Lower leg skin (tissue), 4 donors: ENCODE measurements at regions not wholly inside any gene's neighbourhood (a gene's known extent, or its start where the extent isn't known, plus 50 kb on each side); places are given as distances from the start of the nearest gene placed in this dataset.
A peak's percentile ranks its signal among the peaks of the same experiment; 100 is the strongest.

ENCODE experiments used
- DNase-seq, 2 donors: peaks; one replicate each; pipeline ENCODE4 v3.0.0-alpha.2; 2019; ENCODE audit warnings: low spot score in 2 of 2
- H3K4me3 ChIP-seq: fragments of 200-600 bp; sonication (generic); 2 replicates; pipeline ENCODE4 v1.5.1; 2017; ENCODE audit warnings: mild to moderate bottlenecking, low read depth; ENCODE audit not compliant: poor library complexity, severe bottlenecking
- POLR2A ChIP-seq, 2 donors: fragments of 450-650 bp; IDR thresholded peaks; one replicate each; pipeline ENCODE4 v1.6.1; 2016 to 2017; ENCODE audit warnings: antibody characterized with exemption in 2 of 2, mild to moderate bottlenecking in 1 of 2, moderate library complexity in 1 of 2
- WGBS, 2 donors: methylation state at CpG; one replicate each; pipeline ENCODE4 v1.1.5; 2018; 5-methylcytosine and 5-hydroxymethylcytosine counted together
- intact Hi-C: fragments of 100-400 bp; cut with DNase I; formaldehyde crosslinking; loops from one replicate; pipeline ENCODE4 v1.15.0; 2023; ENCODE audit warnings: low total_unique reads
- TF ChIP-seq, protein P1 (sequence below), 3 donors: fragments of 450-650 bp; IDR thresholded peaks; one replicate each; pipeline ENCODE4 v1.5.1; 2016; ENCODE audit warnings: antibody characterized with exemption in 3 of 3, mild to moderate bottlenecking in 3 of 3, moderate library complexity in 2 of 3

DNA sequence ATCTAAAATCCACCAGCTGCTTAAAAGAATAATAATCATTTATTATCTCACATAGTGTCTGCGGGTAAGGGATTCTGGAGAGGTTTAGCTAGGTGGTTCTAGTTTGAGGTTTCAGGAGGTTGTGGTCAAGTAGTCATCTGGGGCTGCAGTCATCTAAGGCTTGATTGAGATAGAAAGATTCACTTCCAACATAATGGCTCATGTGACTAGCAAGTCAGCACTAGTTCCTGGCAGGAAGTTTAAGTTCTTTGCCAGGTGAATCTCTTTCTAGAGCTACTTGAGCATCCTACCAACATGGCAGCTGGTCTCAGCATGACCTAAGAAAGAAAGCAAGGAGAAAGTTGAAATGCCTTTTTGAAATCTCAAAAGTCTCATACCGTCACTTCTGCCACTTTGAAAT is 128.8 kb downstream of the EDN1 start:
- no peak for DNase-seq
- TF ChIP-seq POLR2A (IDR thresholded peaks at IDR 0.05), result no peak
- TF ChIP-seq, protein P1, sequence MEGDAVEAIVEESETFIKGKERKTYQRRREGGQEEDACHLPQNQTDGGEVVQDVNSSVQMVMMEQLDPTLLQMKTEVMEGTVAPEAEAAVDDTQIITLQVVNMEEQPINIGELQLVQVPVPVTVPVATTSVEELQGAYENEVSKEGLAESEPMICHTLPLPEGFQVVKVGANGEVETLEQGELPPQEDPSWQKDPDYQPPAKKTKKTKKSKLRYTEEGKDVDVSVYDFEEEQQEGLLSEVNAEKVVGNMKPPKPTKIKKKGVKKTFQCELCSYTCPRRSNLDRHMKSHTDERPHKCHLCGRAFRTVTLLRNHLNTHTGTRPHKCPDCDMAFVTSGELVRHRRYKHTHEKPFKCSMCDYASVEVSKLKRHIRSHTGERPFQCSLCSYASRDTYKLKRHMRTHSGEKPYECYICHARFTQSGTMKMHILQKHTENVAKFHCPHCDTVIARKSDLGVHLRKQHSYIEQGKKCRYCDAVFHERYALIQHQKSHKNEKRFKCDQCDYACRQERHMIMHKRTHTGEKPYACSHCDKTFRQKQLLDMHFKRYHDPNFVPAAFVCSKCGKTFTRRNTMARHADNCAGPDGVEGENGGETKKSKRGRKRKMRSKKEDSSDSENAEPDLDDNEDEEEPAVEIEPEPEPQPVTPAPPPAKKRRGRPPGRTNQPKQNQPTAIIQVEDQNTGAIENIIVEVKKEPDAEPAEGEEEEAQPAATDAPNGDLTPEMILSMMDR (IDR thresholded peaks at IDR 0.05), result no peak
- H3K4me3 ChIP-seq, result no peak overlapping the region
- intact Hi-C loops, result no loop called here
- WGBS, 2 donors, result 93 to 97% methylated on average over 2 of the region's 2 CpGs

DNA sequence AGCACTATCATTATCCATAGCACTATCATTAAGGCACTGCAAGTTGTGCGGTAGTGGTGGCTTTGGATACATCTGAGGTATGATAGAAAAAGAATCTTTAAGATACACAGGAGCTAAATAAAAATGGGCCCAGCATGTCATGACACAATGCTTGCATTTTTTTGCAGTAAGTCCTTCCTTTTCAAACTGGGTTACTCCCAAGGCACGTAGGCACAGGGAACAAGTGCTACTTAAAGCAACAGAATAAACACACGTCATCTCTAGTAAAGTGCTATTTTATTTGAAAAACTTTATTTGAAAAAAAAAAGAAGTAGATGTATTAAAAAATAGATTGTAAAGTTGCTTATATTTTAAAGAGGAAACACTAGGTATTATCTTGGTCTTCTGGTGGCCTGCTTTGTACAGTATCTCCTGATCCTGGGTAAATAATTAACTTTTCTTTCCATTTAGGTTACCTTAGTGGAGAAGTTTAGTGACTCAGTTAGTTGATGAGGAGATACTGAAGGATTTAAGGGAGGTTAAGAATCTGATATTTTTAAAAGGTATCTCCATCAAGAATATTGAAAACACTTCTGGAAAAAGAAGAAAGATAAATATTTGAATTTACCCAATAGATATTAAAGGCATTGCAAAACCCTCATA is 129.6 kb downstream of the EDN1 start:
- TF ChIP-seq, protein P1 (IDR thresholded peaks at IDR 0.05), result no peak
- TF ChIP-seq POLR2A (IDR thresholded peaks at IDR 0.05), result no peak
- DNase-seq, result no peak
- H3K4me3 ChIP-seq, result no peak overlapping the region
- 31 to 55% methylated on average over 3 of the region's 3 CpGs for WGBS, 2 donors
- intact Hi-C loops, result no loop called here

DNA sequence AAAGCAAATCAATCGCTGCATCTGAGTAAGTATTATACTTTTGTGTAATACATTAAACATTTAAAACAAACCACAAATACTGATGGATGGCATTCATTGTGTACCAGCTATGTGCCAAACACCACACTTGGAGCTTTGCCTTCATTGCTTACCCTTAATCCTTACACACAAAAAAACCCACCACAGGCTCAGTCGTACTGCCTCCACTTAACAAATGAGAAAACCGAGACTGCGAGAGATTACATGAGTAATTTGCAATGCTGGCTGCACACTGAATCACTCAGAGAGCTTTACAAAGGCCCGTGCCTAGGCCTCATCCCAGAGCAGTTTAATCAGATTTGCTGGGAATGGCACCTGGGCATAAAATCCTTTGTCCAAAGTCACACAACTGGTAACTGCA is 130.5 kb downstream of the EDN1 start:
- no peak overlapping the region for H3K4me3 ChIP-seq
- WGBS, 2 donors, result 51 to 57% methylated on average over 5 of the region's 5 CpGs
- intact Hi-C loops, result no loop called here
- DNase-seq, result no peak
- no peak for TF ChIP-seq POLR2A (IDR thresholded peaks at IDR 0.05)
- TF ChIP-seq, protein P1 (IDR thresholded peaks at IDR 0.05), result no peak

DNA sequence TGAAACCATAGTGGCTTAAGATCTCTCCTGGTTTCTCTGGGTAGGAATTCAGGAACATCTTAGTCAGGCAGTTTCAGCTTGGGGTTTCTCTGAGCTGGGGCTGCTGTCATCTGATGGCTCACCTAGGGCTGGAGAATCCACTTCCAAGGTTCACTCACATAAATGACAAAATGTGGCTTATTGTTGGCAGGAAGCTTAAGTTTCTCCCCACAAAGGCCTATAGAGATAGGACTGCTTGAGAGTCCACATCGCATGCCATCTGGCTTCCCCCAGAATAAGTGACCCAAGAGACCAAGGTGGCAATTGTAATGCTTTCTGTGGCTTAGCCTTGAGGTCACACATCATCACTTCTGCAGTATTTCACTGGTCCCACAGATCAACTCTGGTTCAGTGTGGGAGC is 131.4 kb downstream of the EDN1 start:
- no peak overlapping the region for H3K4me3 ChIP-seq
- intact Hi-C loops, result no loop called here
- no peak for DNase-seq
- TF ChIP-seq, protein P1 (IDR thresholded peaks at IDR 0.05), result no peak
- no peak for TF ChIP-seq POLR2A (IDR thresholded peaks at IDR 0.05)
- WGBS, 2 donors, result 93 to 100% methylated on average over 1 of the region's 1 CpG

DNA sequence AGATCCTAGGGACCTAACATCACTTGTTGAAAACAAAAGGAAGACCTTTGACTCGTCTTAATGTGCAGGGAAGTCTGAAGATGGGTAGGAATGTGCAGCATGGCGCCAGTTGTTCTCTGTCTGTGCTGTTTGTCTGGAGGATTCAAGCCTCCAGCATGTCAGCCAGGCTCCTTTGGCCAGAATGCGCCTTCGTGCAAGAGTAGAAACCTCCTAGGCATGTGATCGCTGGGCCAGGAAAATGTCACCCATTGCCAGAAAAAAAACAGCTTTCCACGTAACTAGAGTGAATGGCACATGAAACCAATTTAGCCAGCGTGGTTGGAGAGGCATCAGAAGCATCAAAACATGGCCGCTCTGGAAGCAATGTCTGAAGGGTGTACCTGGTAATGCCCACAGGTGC is 132.7 kb downstream of the EDN1 start:
- intact Hi-C loops, result no loop called here
- WGBS, 2 donors, result 63 to 76% methylated on average over 8 of the region's 8 CpGs
- no peak overlapping the region for H3K4me3 ChIP-seq
- DNase-seq, result peak in 1 of 2 donors; percentile 84
- no peak for TF ChIP-seq POLR2A (IDR thresholded peaks at IDR 0.05)
- TF ChIP-seq, protein P1 (IDR thresholded peaks at IDR 0.05), result no peak

DNA sequence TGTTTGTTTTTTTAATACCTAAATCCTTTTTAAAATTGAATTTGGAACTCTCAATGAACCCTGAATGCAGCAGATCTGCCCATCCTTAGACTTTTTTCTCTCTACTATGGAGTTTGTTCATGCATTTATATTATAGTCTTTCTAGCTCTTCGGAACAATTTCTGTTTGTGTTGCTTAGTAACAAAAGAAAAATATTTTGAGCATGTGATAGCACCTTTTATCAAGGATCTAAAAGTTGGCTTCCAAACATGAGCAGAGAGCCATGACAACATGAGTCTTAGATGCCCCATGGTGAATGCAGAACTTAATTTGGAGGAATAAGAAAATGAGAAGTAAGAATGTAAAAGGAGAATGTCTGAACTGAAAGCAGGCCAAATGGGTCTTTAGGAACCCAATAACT is 133.7 kb downstream of the EDN1 start:
- H3K4me3 ChIP-seq, result no peak overlapping the region
- TF ChIP-seq, protein P1 (IDR thresholded peaks at IDR 0.05), result no peak
- no peak for TF ChIP-seq POLR2A (IDR thresholded peaks at IDR 0.05)
- intact Hi-C loops, result no loop called here
- 23 to 33% methylated on average over 1 of the region's 1 CpG for WGBS, 2 donors
- no peak for DNase-seq
